H1 (cell line): ENCODE measurements at regions not wholly inside any gene's neighbourhood (a gene's known extent, or its start where the extent isn't known, plus 50 kb on each side); places are given as distances from the start of the nearest gene placed in this dataset.

ENCODE experiments used
- CTCF ChIA-PET: fragments of 300-600 bp; sonication (Branson Sonifier 250); formaldehyde crosslinking; loops from one replicate; lab custom pipeline; 2021; ENCODE audit not compliant: partially characterized antibody; lab: Charles Lee
- POLR2A ChIA-PET: fragments of 300-600 bp; sonication (Branson Sonifier 250); formaldehyde crosslinking; loops from one replicate; lab custom pipeline; 2021; ENCODE audit warnings: inconsistent platforms; ENCODE audit not compliant: partially characterized antibody; lab: Charles Lee
- DNase-seq, 2 experiments: peaks; one replicate each; pipeline versions ENCODE4 v3.0.0 to v3.0.0-alpha.2; 2010 to 2022; ENCODE audit warnings: low spot score in 2 of 2, low read depth in 1 of 2, mixed read lengths in 1 of 2
- FAIRE-seq: peaks from 2 replicates; lab custom pipeline; 2011; peaks lifted over from hg19 to GRCh38; lab: Jason Lieb, UNC
- H2AFZ ChIP-seq: 2 replicates; pipeline ENCODE4 v1.8.1; 2012; ENCODE audit warnings: low read length, inconsistent platforms
- H2AK5ac ChIP-seq: 2 replicates; pipeline ENCODE4 v1.6.1; 2013; ENCODE audit warnings: low read depth, low read length
- H2BK120ac ChIP-seq: replicated peaks from 2 replicates; pipeline ENCODE3; 2013; ENCODE audit warnings: low read depth, low read length, inconsistent platforms
- H2BK12ac ChIP-seq: 2 replicates; pipeline ENCODE4 v1.6.1; 2013; ENCODE audit warnings: low read depth, low read length
- H2BK15ac ChIP-seq: 2 replicates; pipeline ENCODE4 v1.6.1; 2013; ENCODE audit warnings: low read length
- H2BK20ac ChIP-seq: 2 replicates; pipeline ENCODE4 v1.6.1; 2013; ENCODE audit warnings: low read length
- H2BK5ac ChIP-seq: 2 replicates; pipeline ENCODE4 v1.6.1; 2013; ENCODE audit warnings: low read depth, low read length
- H3K14ac ChIP-seq: 2 replicates; pipeline ENCODE4 v1.6.1; 2013; ENCODE audit warnings: inconsistent platforms; ENCODE audit not compliant: insufficient read length
- H3K18ac ChIP-seq: 2 replicates; pipeline ENCODE4 v1.6.1; 2013; ENCODE audit warnings: low read length; ENCODE audit errors: extremely low read depth
- H3K23ac ChIP-seq: 2 replicates; pipeline ENCODE4 v1.6.1; 2013; ENCODE audit warnings: inconsistent platforms; ENCODE audit not compliant: insufficient read length
- H3K23me2 ChIP-seq: 2 replicates; pipeline ENCODE4 v1.6.1; 2013; ENCODE audit warnings: low read depth, low read length
- H3K27ac ChIP-seq: 2 replicates; pipeline ENCODE4 v1.6.1; 2011; ENCODE audit warnings: low read depth, low read length, inconsistent platforms
- H3K27me3 ChIP-seq, 4 experiments: replicated peaks in 1 of 4; 1 replicate in 1 of 4; 2 replicates in 3 of 4; pipeline versions ENCODE4 v1.6.1 to v1.8.1; 2011 to 2013; ENCODE audit warnings: low read length in 3 of 4, mild to moderate bottlenecking in 3 of 4, inconsistent platforms in 2 of 4, mixed read lengths in 2 of 4, moderate library complexity in 1 of 4; ENCODE audit not compliant: control insufficient read depth in 3 of 4, insufficient read depth in 3 of 4; ENCODE audit errors: extremely low read depth in 1 of 4
- H3K36me3 ChIP-seq, 4 experiments: 2 replicates each; pipeline versions ENCODE4 v1.6.1 to v1.8.1; 2011 to 2013; ENCODE audit warnings: mild to moderate bottlenecking in 4 of 4, low read length in 3 of 4, moderate library complexity in 2 of 4, control low read depth in 1 of 4, inconsistent platforms in 1 of 4; ENCODE audit not compliant: insufficient read depth in 4 of 4, control insufficient read depth in 2 of 4
- H3K4ac ChIP-seq: replicated peaks from 2 replicates; pipeline ENCODE3; 2013; ENCODE audit warnings: low read length, low read depth, mixed read lengths, inconsistent platforms; ENCODE audit not compliant: insufficient read length
- H3K4me1 ChIP-seq, 4 experiments: replicated peaks in 1 of 4; 1 replicate in 1 of 4; 2 replicates in 3 of 4; pipeline versions ENCODE4 v1.6.1 to v1.8.1; 2011 to 2013; ENCODE audit warnings: low read length in 3 of 4, inconsistent platforms in 2 of 4, mixed read lengths in 1 of 4; ENCODE audit not compliant: insufficient read depth in 4 of 4, control insufficient read depth in 3 of 4
- H3K4me2 ChIP-seq, 2 experiments: 2 replicates each; pipeline versions ENCODE4 v1.6.1 to v1.8.1; 2011 to 2013; ENCODE audit warnings: low read depth in 2 of 2, low read length in 2 of 2, control low read depth in 1 of 2, inconsistent platforms in 1 of 2, mild to moderate bottlenecking in 1 of 2; ENCODE audit not compliant: insufficient read depth in 1 of 2
- H3K4me3 ChIP-seq, 4 experiments: fragments of 200-600, 300-600 bp in 1 of 4; sonication (generic), shearing (Covaris generic), sonication (Bioruptor Twin) in 1 of 4; 2 replicates each; pipeline versions ENCODE4 v1.5.1 to v1.8.1; 2011 to 2016; ENCODE audit warnings: low read length in 4 of 4, low read depth in 3 of 4, control low read depth in 2 of 4, inconsistent platforms in 2 of 4, mild to moderate bottlenecking in 2 of 4, mixed read lengths in 1 of 4, moderate library complexity in 1 of 4; ENCODE audit not compliant: insufficient read depth in 2 of 4; ENCODE audit errors: extremely low read depth in 1 of 4
- H3K56ac ChIP-seq: replicated peaks from 2 replicates; pipeline ENCODE3; 2013; ENCODE audit warnings: low read depth, mild to moderate bottlenecking, mixed read lengths, low read length, inconsistent platforms; ENCODE audit not compliant: insufficient read length
- H3K79me1 ChIP-seq: 2 replicates; pipeline ENCODE4 v1.6.1; 2013; ENCODE audit warnings: low read depth, low read length, control low read depth
- H3K79me2 ChIP-seq, 2 experiments: 2 replicates each; pipeline versions ENCODE4 v1.6.1 to v1.8.1; 2012 to 2013; ENCODE audit warnings: low read length in 2 of 2, mild to moderate bottlenecking in 2 of 2, inconsistent platforms in 1 of 2; ENCODE audit not compliant: insufficient read depth in 2 of 2, control insufficient read depth in 1 of 2
- H3K9ac ChIP-seq, 4 experiments: replicated peaks in 1 of 4; 1 replicate in 1 of 4; 2 replicates in 3 of 4; pipeline versions ENCODE4 v1.6.1 to v1.8.1; 2011 to 2013; ENCODE audit warnings: low read depth in 3 of 4, low read length in 3 of 4, control low read depth in 2 of 4, mild to moderate bottlenecking in 2 of 4, moderate library complexity in 2 of 4, inconsistent platforms in 1 of 4; ENCODE audit errors: extremely low read depth in 1 of 4
- H3K9me3 ChIP-seq, 2 experiments: 2 replicates each; pipeline versions ENCODE4 v1.6.1 to v1.8.1; 2012 to 2013; ENCODE audit warnings: mild to moderate bottlenecking in 2 of 2, moderate library complexity in 2 of 2, control low read depth in 1 of 2, inconsistent platforms in 1 of 2, low read depth in 1 of 2, low read length in 1 of 2, mixed read lengths in 1 of 2; ENCODE audit not compliant: insufficient read depth in 2 of 2
- H4K20me1 ChIP-seq, 2 experiments: replicated peaks in 1 of 2; 2 replicates each; pipeline versions ENCODE3 to v1.8.1; 2011 to 2013; ENCODE audit warnings: inconsistent platforms in 2 of 2, low read length in 2 of 2, mild to moderate bottlenecking in 1 of 2; ENCODE audit not compliant: insufficient read depth in 2 of 2, control insufficient read depth in 1 of 2
- H4K5ac ChIP-seq: 2 replicates; pipeline ENCODE4 v1.6.1; 2013; ENCODE audit warnings: low read length, low read depth, mixed read lengths, inconsistent platforms; ENCODE audit not compliant: insufficient read length
- H4K8ac ChIP-seq: 2 replicates; pipeline ENCODE4 v1.8.0; 2013; ENCODE audit warnings: mild to moderate bottlenecking, moderate library complexity, low read length, inconsistent platforms; ENCODE audit not compliant: insufficient read depth; ENCODE audit errors: extremely low read depth
- H4K91ac ChIP-seq: replicated peaks from 2 replicates; pipeline ENCODE3; 2013; ENCODE audit warnings: low read length, mixed read lengths, inconsistent platforms; ENCODE audit not compliant: insufficient read length
- SRF ChIP-seq: IDR thresholded peaks from 2 replicates; pipeline ENCODE4 v1.6.1; 2011; ENCODE audit warnings: mild to moderate bottlenecking, low read depth, low read length, moderate library complexity
- WGBS, 2 experiments: shearing (Covaris generic) in 1 of 2; methylation state at CpG; one replicate each; pipeline versions ENCODE4 v1.1.6 to v1.1.7; 2013 to 2015; ENCODE audit warnings: low lambda C conversion rate in 2 of 2, mixed read lengths in 2 of 2, inconsistent platforms in 1 of 2, low coverage in 1 of 2, missing lambda C conversion rate in 1 of 2; ENCODE audit not compliant: insufficient replicate concordance in 2 of 2, insufficient coverage in 1 of 2, insufficient read length in 1 of 2; ENCODE audit errors: extremely low coverage in 1 of 2, missing lambda C conversion rate in 1 of 2; 5-methylcytosine and 5-hydroxymethylcytosine counted together
- TF ChIP-seq, protein P1 (sequence below), 3 experiments: IDR thresholded peaks; 1 replicate in 2 of 3; 2 replicates in 1 of 3; pipeline versions ENCODE4 v1.5.1 to v1.6.1; 2011; ENCODE audit warnings: low read length in 3 of 3, mild to moderate bottlenecking in 3 of 3, inconsistent platforms in 2 of 3, low read depth in 1 of 3, moderate library complexity in 1 of 3; ENCODE audit not compliant: insufficient read depth in 1 of 3; ENCODE audit errors: control extremely low read depth in 1 of 3

DNA sequence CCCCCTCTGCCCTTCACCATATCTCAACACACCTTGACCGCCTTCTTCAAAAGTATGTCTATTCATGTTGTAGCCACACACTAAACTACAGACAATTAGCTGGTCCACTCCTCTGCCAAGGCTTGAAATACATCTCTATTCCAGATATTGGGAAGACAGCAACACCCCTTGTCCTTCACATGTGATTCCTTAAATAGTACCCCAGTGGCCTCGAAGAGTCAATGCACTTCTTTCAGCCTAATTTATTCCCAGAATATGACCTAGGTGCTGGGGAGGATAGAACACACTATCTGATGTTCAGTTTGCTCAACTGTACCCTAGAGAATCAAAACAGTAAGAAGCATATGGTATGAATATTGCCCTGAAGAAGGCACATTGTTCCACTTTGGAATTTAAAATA lies 82.4 kb upstream of the DACH1 start:
- Histone ChIP-seq H3K4ac (no peak overlapping the region), H3K79me1 (no peaks in the 10 kb centered on the region), H3K27ac (no peak overlapping the region), H3K9me3 (no peaks in the 10 kb centered on the region), H4K8ac (no peak overlapping the region), H3K56ac (no peak overlapping the region), H3K4me1 (no peaks in the 10 kb centered on the region), H2BK15ac (no peak overlapping the region), H3K4me3 (no peak overlapping the region), H3K9ac (no peak overlapping the region), H3K18ac (no peak overlapping the region), H2BK5ac (no peak overlapping the region), H3K23ac (no peak overlapping the region), H3K36me3 (no peaks in the 10 kb centered on the region), H2BK120ac (no peak overlapping the region), H4K5ac (no peak overlapping the region), H2AK5ac (no peak overlapping the region), H3K79me2 (no peaks in the 10 kb centered on the region), H4K20me1 (no peaks in the 10 kb centered on the region), H2BK20ac (no peak overlapping the region), H3K27me3 (no peaks in the 10 kb centered on the region), H2AFZ (no peak overlapping the region), H3K14ac (no peak overlapping the region), H3K4me2 (no peak overlapping the region), H3K23me2 (no peaks in the 10 kb centered on the region), H4K91ac (no peak overlapping the region), H2BK12ac (no peak overlapping the region)
- WGBS, 2 experiments = 92% methylated on average over 2 of the region's 2 CpGs; no CpG with 5 or more reads in 1 of the 2 experiments
- ChIA-PET POLR2A (no interaction called here), CTCF (interaction anchor here (0.9 to 1.4 kb wide), 6 partner anchors 8 to 85 kb away, joined by 3 to 4 read pairs (median 3); no protein-coding TSS in a partner anchor)
- TF ChIP-seq, protein P1, sequence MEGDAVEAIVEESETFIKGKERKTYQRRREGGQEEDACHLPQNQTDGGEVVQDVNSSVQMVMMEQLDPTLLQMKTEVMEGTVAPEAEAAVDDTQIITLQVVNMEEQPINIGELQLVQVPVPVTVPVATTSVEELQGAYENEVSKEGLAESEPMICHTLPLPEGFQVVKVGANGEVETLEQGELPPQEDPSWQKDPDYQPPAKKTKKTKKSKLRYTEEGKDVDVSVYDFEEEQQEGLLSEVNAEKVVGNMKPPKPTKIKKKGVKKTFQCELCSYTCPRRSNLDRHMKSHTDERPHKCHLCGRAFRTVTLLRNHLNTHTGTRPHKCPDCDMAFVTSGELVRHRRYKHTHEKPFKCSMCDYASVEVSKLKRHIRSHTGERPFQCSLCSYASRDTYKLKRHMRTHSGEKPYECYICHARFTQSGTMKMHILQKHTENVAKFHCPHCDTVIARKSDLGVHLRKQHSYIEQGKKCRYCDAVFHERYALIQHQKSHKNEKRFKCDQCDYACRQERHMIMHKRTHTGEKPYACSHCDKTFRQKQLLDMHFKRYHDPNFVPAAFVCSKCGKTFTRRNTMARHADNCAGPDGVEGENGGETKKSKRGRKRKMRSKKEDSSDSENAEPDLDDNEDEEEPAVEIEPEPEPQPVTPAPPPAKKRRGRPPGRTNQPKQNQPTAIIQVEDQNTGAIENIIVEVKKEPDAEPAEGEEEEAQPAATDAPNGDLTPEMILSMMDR (IDR thresholded peaks at IDR 0.05; ENCODE audit: control extremely low read depth in 1 of 3, insufficient read depth in 1 of 3, low read depth in 1 of 3, low read length in 3 of 3) = peak in 1 of 3 experiments; percentile 16; a peak in 1 of 4 replicates
- TF ChIP-seq SRF = no peak
- DNase-seq (no peak), FAIRE-seq (no peak)
